ENCODE measurements at regions not wholly inside any gene's neighbourhood (a gene's known extent, or its start where the extent isn't known, plus 50 kb on each side); places are given as distances from the start of the nearest gene placed in this dataset.

GRCh38 chr17:70621566-70621965, 452.2 kb downstream of the KCNJ2 start:
- H3K4me3 ChIP-seq (ENCODE audit: low read depth in 1 of 2, low read length in 1 of 2) = no peak overlapping the region
- H3K36me3 ChIP-seq = no peaks in the 10 kb centered on the region
- H3K9me3 ChIP-seq = no peaks in the 10 kb centered on the region
- TF ChIP-seq CTCF (IDR thresholded peaks at IDR 0.05) = no peak
- peaks cover 24 to 30% of the 10 kb centered on the region in 2 experiments for H3K4me1 ChIP-seq (ENCODE audit: control insufficient read depth in 1 of 2, insufficient read depth in 1 of 2, low read depth in 1 of 2, low read length in 1 of 2)
- H3K27me3 ChIP-seq = no peaks in the 10 kb centered on the region
- no peak overlapping the region for H3K27ac ChIP-seq

- Histone ChIP-seq H3K27me3 (no peaks in the 10 kb centered on the region), H3K4me1 (ENCODE audit: control insufficient read depth in 1 of 2, insufficient read depth in 1 of 2, low read depth in 1 of 2, low read length in 1 of 2) (peaks cover 24 to 30% of the 10 kb centered on the region in 2 experiments), H3K4me3 (ENCODE audit: low read depth in 1 of 2, low read length in 1 of 2) (no peak overlapping the region), H3K36me3 (no peaks in the 10 kb centered on the region), H3K9me3 (no peaks in the 10 kb centered on the region), H3K27ac (peak overlapping the region; percentile 68)
- TF ChIP-seq CTCF (IDR thresholded peaks at IDR 0.05) = no peak
Measured at GRCh38 chr17:70622368-70623260, 453.3 kb downstream of the KCNJ2 start.

- no peaks in the 10 kb centered on the region for H3K36me3 ChIP-seq
- H3K27me3 ChIP-seq = no peaks in the 10 kb centered on the region
- H3K9me3 ChIP-seq = no peaks in the 10 kb centered on the region
- H3K4me3 ChIP-seq (ENCODE audit: low read depth in 1 of 2, low read length in 1 of 2) = peak overlapping the region in 1 of 2 experiments; percentile 10
- peak overlapping the region; percentile 68 for H3K27ac ChIP-seq
- TF ChIP-seq CTCF (IDR thresholded peaks at IDR 0.05) = no peak
- H3K4me1 ChIP-seq (ENCODE audit: control insufficient read depth in 1 of 2, insufficient read depth in 1 of 2, low read depth in 1 of 2, low read length in 1 of 2) = peaks cover 24 to 30% of the 10 kb centered on the region in 2 experiments
Measured at GRCh38 chr17:70624211-70624610, 454.9 kb downstream of the KCNJ2 start.

- Histone ChIP-seq H3K4me3 (ENCODE audit: low read depth in 1 of 2, low read length in 1 of 2) (no peak overlapping the region), H3K36me3 (no peaks in the 10 kb centered on the region), H3K9me3 (no peaks in the 10 kb centered on the region), H3K27me3 (peaks cover 24% of the 10 kb centered on the region), H3K27ac (no peak overlapping the region), H3K4me1 (ENCODE audit: control insufficient read depth in 1 of 2, insufficient read depth in 1 of 2, low read depth in 1 of 2, low read length in 1 of 2) (peaks cover 2 to 3% of the 10 kb centered on the region in 2 experiments)
- no peak for TF ChIP-seq CTCF (IDR thresholded peaks at IDR 0.05)
Measured at GRCh38 chr17:70629902-70630301, 460.6 kb downstream of the KCNJ2 start.

- H3K27ac ChIP-seq = no peak overlapping the region
- H3K4me3 ChIP-seq (ENCODE audit: low read depth in 1 of 2, low read length in 1 of 2) = no peak overlapping the region
Measured at GRCh38 chr17:70636517-70637133, 467.3 kb downstream of the KCNJ2 start.

More at GRCh38 chr17:70636517-70637133, 467.3 kb downstream of the KCNJ2 start:
- TF ChIP-seq CTCF (IDR thresholded peaks at IDR 0.05) = peak; percentile 69
- Histone ChIP-seq H3K36me3 (no peaks in the 10 kb centered on the region), H3K4me1 (ENCODE audit: control insufficient read depth in 1 of 2, insufficient read depth in 1 of 2, low read depth in 1 of 2, low read length in 1 of 2) (no peaks in the 10 kb centered on the region), H3K9me3 (no peaks in the 10 kb centered on the region), H3K27me3 (peaks cover 29% of the 10 kb centered on the region)
